ENCODE measurements at regions not wholly inside any gene's neighbourhood (a gene's known extent, or its start where the extent isn't known, plus 50 kb on each side); places are given as distances from the start of the nearest gene placed in this dataset.
A peak's percentile ranks its signal among the peaks of the same experiment; 100 is the strongest.

- peak overlapping the region; percentile 41 for H3K27ac ChIP-seq
- H3K4me3 ChIP-seq = no peak overlapping the region
- H3K36me3 ChIP-seq = no peaks in the 10 kb centered on the region
- peak in 1 of 2 experiments; percentile 57 for DNase-seq (ENCODE audit: low read depth in 1 of 2, low spot score in 2 of 2)
- H3K9me3 ChIP-seq (replicated peaks) = no peaks in the 10 kb centered on the region; the same call in 1 of the 2 replicates
- H3K4me1 ChIP-seq (replicated peaks) = peaks cover 14% of the 10 kb centered on the region
- no peaks in the 10 kb centered on the region for H3K27me3 ChIP-seq (replicated peaks)
Observed at GRCh38 chr6:4402477-4402976, 267.2 kb upstream of the ECI2 start.

- Histone ChIP-seq H3K4me1 (replicated peaks) (peaks cover 14% of the 10 kb centered on the region), H3K36me3 (no peaks in the 10 kb centered on the region), H3K9me3 (replicated peaks) (no peaks in the 10 kb centered on the region; the same call in 1 of the 2 replicates), H3K4me3 (no peak overlapping the region), H3K27me3 (replicated peaks) (no peaks in the 10 kb centered on the region), H3K27ac (no peak overlapping the region)
- DNase-seq (ENCODE audit: low read depth in 1 of 2, low spot score in 2 of 2) = no peak
Observed at GRCh38 chr6:4401408-4402368, 266.3 kb upstream of the ECI2 start.

GRCh38 chr6:4399656-4400055 lies 264.3 kb upstream of the ECI2 start:
- peaks cover 14% of the 10 kb centered on the region for H3K4me1 ChIP-seq (replicated peaks)

GRCh38 chr6:4398791-4399190 lies 263.4 kb upstream of the ECI2 start:
- H3K36me3 ChIP-seq = no peaks in the 10 kb centered on the region
- no peak for DNase-seq (ENCODE audit: low read depth in 1 of 2, low spot score in 2 of 2)
- no peaks in the 10 kb centered on the region for H3K27me3 ChIP-seq (replicated peaks)
- peaks cover 14% of the 10 kb centered on the region for H3K4me1 ChIP-seq (replicated peaks)
- no peak overlapping the region for H3K4me3 ChIP-seq
- H3K9me3 ChIP-seq (replicated peaks) = no peaks in the 10 kb centered on the region; the same call in 1 of the 2 replicates
- no peak overlapping the region for H3K27ac ChIP-seq

More at GRCh38 chr6:4399656-4400055, 264.3 kb upstream of the ECI2 start:
- no peak overlapping the region for H3K27ac ChIP-seq
- no peaks in the 10 kb centered on the region for H3K27me3 ChIP-seq (replicated peaks)
- no peaks in the 10 kb centered on the region; the same call in 1 of the 2 replicates for H3K9me3 ChIP-seq (replicated peaks)
- H3K4me3 ChIP-seq = no peak overlapping the region
- no peak for DNase-seq (ENCODE audit: low read depth in 1 of 2, low spot score in 2 of 2)
- no peaks in the 10 kb centered on the region for H3K36me3 ChIP-seq

- Histone ChIP-seq H3K36me3 (no peaks in the 10 kb centered on the region), H3K27ac (no peak overlapping the region)
Observed at GRCh38 chr6:4397307-4397706, 261.9 kb upstream of the ECI2 start.

GRCh38 chr6:4396044-4396443 lies 260.7 kb upstream of the ECI2 start:
- no peak overlapping the region for H3K4me3 ChIP-seq
- no peaks in the 10 kb centered on the region for H3K4me1 ChIP-seq (replicated peaks)
- DNase-seq (ENCODE audit: low read depth in 1 of 2, low spot score in 2 of 2) = no peak
- H3K27ac ChIP-seq = no peak overlapping the region
- H3K27me3 ChIP-seq (replicated peaks) = no peaks in the 10 kb centered on the region
- H3K9me3 ChIP-seq (replicated peaks) = no peaks in the 10 kb centered on the region
- H3K36me3 ChIP-seq = no peaks in the 10 kb centered on the region

More at GRCh38 chr6:4397307-4397706, 261.9 kb upstream of the ECI2 start:
- no peak overlapping the region for H3K4me3 ChIP-seq
- no peaks in the 10 kb centered on the region; the same call in 1 of the 2 replicates for H3K9me3 ChIP-seq (replicated peaks)
- H3K27me3 ChIP-seq (replicated peaks) = no peaks in the 10 kb centered on the region
- peaks cover 4% of the 10 kb centered on the region for H3K4me1 ChIP-seq (replicated peaks)
- no peak for DNase-seq (ENCODE audit: low read depth in 1 of 2, low spot score in 2 of 2)

GRCh38 chr6:4395386-4395785 lies 260.0 kb upstream of the ECI2 start:
- DNase-seq (ENCODE audit: low read depth in 1 of 2, low spot score in 2 of 2) = no peak
- Histone ChIP-seq H3K36me3 (no peaks in the 10 kb centered on the region), H3K27ac (no peak overlapping the region), H3K27me3 (replicated peaks) (no peaks in the 10 kb centered on the region), H3K9me3 (replicated peaks) (no peaks in the 10 kb centered on the region), H3K4me3 (no peak overlapping the region), H3K4me1 (replicated peaks) (no peaks in the 10 kb centered on the region)

DNA sequence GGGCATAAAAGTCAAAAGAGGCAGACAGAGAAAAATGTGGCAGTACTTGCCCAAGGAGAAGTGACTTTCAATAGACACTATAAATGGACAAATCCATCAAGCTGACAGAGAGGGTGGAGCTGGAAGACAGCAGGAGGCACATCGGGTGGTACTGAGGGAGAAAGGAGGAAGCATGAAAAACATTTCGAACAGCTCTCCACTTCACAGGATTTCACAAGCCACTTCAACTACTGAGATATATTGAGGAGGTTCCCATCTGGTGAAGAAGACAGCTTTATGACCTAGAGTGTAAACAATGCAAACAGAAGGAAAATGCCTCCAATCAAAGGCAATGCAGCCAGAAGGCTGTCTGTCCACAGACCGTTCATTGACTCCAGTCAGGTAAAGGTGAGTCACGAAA lies 259.4 kb upstream of the ECI2 start:
- no peak for DNase-seq (ENCODE audit: low read depth in 1 of 2, low spot score in 2 of 2)
- no peaks in the 10 kb centered on the region for H3K36me3 ChIP-seq
- no peak overlapping the region for H3K27ac ChIP-seq
- no peaks in the 10 kb centered on the region for H3K9me3 ChIP-seq (replicated peaks)
- H3K4me1 ChIP-seq (replicated peaks) = peaks cover under 1% of the 10 kb centered on the region; the same call in 1 of the 2 replicates
- no peaks in the 10 kb centered on the region for H3K27me3 ChIP-seq (replicated peaks)
- no peak overlapping the region for H3K4me3 ChIP-seq

DNA sequence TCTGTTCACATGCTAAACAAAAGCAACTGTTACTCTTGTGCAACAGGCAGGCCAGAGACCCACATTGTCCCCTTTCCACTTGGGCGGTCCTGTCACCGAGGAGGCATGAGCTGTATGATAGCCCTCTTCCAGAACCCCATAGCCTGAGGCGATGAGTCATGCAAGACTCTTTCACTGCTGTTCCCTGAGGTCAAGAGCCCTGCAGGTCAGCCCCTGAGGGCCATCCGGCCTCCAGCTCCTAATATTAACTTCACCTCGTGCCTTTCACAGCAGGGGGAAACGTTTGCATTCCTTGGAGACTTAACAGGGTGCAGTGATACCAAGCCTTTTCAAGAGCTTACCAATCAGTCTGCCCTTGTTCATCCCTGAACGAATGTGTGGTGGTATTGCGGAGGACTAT lies 253.3 kb upstream of the ECI2 start:
- DNase-seq (ENCODE audit: low read depth in 1 of 2, low spot score in 2 of 2) = peak; percentile 92 to 97
- H3K4me1 ChIP-seq (replicated peaks) = peaks cover 28% of the 10 kb centered on the region
- H3K27me3 ChIP-seq (replicated peaks) = no peaks in the 10 kb centered on the region
- H3K27ac ChIP-seq = peak overlapping the region; percentile 66
- peaks cover 3% of the 10 kb centered on the region; the same call in 1 of the 2 replicates for H3K9me3 ChIP-seq (replicated peaks)
- no peaks in the 10 kb centered on the region for H3K36me3 ChIP-seq
- H3K4me3 ChIP-seq = no peak overlapping the region

DNA sequence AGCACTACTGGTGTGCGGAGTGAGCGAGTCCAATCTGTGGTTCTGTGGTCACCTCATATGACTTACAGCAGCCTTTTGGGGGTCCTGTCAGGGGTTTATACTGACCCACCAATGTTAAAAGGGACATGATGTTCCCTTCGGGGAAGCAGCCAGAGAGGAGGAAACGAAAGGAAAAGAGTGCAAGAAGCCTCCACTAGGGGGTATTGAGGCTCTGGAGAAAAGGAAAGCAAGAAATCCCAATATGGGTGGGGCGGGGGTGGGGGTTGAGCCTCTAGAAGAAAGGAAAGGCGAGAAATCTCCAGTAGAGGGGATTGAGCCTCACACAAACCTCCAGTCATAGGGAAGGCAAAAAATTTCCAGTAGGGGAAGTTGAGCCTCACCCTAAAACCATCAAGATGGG lies 249.3 kb upstream of the ECI2 start:
- H3K27ac ChIP-seq = no peak overlapping the region
- H3K4me3 ChIP-seq = no peak overlapping the region
- no peaks in the 10 kb centered on the region for H3K27me3 ChIP-seq (replicated peaks)
- H3K36me3 ChIP-seq = no peaks in the 10 kb centered on the region
- peaks cover 44% of the 10 kb centered on the region for H3K4me1 ChIP-seq (replicated peaks)
- no peak for DNase-seq (ENCODE audit: low read depth in 1 of 2, low spot score in 2 of 2)
- H3K9me3 ChIP-seq (replicated peaks) = peaks cover 4% of the 10 kb centered on the region

DNA sequence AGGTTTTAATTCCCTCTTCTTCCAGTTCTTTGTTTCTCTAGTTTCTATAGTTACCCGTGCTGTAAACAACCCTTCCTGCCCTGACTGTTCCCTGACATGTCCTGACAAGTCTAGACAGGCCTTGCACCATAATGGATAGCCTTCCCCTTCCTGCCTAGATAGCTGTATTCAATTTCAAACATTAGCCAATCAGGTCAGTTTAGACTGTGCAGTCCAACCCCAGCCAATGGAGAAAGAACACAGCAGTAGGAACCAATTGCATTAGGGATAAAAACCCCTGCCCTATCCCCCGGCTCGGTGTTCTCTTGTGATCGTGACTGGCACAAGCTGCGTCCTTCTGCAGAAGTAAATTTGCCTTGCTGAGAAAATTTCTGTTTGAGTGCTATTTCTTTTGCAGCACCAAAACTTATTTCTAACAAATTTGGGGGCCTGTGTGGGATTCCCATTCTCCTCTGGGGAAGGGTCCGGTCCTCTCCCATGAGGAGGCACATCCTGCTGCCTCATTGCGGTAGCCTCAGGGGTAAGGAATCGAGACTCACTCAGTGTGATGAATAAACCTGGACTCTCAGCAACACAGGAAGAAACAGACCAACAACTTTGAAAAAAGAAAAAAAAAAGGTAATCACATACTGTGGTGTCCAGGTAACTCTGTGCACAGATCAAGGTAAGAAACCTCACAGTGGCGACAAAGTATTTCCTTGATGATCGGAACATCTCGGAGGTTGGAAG lies 248.7 kb upstream of the ECI2 start:
- H3K9me3 ChIP-seq (replicated peaks) = peaks cover 4% of the 10 kb centered on the region
- peak in 1 of 2 experiments; percentile 14 for DNase-seq (ENCODE audit: low read depth in 1 of 2, low spot score in 2 of 2)

DNA sequence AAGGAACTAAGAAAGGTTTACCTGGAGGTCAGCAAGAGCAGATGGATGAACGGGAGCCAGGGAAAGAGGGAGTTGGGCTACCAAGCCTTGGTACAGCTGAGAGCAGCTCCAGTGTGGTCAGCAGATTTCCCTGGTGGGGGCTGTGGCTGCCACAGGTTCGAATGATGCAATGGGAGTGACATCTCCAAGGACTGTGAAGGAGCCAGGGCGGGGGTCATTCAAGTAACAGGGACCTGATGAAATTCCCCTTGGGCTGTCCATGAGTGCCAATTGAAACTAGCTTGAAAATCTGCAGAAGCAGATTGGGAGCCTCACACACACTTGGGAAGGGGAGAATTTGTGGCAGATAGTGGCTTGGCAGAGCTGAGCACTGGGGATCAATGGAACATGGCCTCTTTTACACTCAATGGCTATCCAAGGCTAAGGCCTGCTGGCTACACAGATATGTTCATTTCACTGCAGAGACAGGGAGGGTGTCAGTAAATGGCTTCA lies 247.0 kb upstream of the ECI2 start:
- peaks cover 4% of the 10 kb centered on the region for H3K9me3 ChIP-seq (replicated peaks)
- H3K27me3 ChIP-seq (replicated peaks) = no peaks in the 10 kb centered on the region
- H3K27ac ChIP-seq = no peak overlapping the region
- peaks cover 38% of the 10 kb centered on the region for H3K4me1 ChIP-seq (replicated peaks)
- DNase-seq (ENCODE audit: low read depth in 1 of 2, low spot score in 2 of 2) = no peak
- no peaks in the 10 kb centered on the region for H3K36me3 ChIP-seq
- no peak overlapping the region for H3K4me3 ChIP-seq

More for the DNA sequence above, 248.7 kb upstream of the ECI2 start:
- H3K27ac ChIP-seq = no peak overlapping the region
- H3K27me3 ChIP-seq (replicated peaks) = no peaks in the 10 kb centered on the region
- H3K4me1 ChIP-seq (replicated peaks) = peaks cover 38% of the 10 kb centered on the region
- H3K36me3 ChIP-seq = no peaks in the 10 kb centered on the region
- H3K4me3 ChIP-seq = no peak overlapping the region

DNA sequence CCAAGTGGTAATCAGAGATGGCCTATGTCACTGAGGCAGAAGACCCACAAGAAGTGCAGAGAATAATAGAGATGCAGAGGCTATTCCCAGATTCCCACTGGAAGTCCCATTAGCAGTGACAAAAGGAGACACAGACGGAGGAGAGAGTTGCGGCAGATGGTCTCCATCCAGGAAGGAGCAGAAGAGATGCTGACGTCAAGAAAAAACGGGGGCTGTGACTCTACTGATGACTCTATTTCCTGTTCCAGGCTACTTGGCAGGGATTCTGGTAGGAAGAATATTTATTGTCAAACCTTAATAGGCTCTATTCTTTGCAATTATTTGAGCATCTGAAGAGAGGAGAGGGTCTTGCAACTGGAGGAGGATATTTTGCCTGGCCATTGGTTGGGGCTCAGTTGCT lies 246.0 kb upstream of the ECI2 start:
- H3K36me3 ChIP-seq = no peaks in the 10 kb centered on the region
- peaks cover 4% of the 10 kb centered on the region for H3K9me3 ChIP-seq (replicated peaks)
- no peak overlapping the region for H3K4me3 ChIP-seq
- no peak for DNase-seq (ENCODE audit: low read depth in 1 of 2, low spot score in 2 of 2)
- no peaks in the 10 kb centered on the region for H3K27me3 ChIP-seq (replicated peaks)
- peaks cover 44% of the 10 kb centered on the region for H3K4me1 ChIP-seq (replicated peaks)
- H3K27ac ChIP-seq = peak overlapping the region; percentile 20; the same call in 1 of the 2 replicates

All from SJSA1 (cell line).